ENCODE measurements at regions not wholly inside any gene's neighbourhood (a gene's known extent, or its start where the extent isn't known, plus 50 kb on each side); places are given as distances from the start of the nearest gene placed in this dataset.

DNA sequence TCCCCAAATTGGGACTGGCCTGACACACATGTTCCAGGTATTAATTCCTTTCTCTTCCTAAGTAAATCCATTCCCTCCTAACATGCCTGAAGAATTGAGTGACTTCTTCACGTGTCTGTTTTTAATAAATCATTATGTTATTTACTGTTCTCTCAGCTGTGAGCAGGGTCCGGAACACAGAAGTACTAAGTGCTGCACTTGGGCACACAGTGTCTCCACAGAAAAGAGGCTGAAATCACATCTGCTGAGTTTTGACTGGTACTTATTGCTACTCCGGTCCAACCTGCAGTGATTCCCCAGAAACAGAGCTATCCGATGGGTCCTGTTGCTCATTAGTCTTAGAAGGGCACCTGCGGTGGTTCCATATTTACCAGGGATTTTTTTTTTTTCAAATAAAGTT is 202.6 kb downstream of the RBM46 start:
- Histone ChIP-seq H3K36me3 (ENCODE audit: insufficient read depth, low read length) (no peaks in the 10 kb centered on the region), H3K27ac (ENCODE audit: low read length) (no peak overlapping the region), H3K4me3 (ENCODE audit: low read length) (no peak overlapping the region), H3K79me2 (replicated peaks; ENCODE audit: insufficient read depth, low read length) (no peaks in the 10 kb centered on the region), H2AFZ (ENCODE audit: low read depth, low read length) (no peak overlapping the region), H4K20me1 (ENCODE audit: insufficient read depth) (no peaks in the 10 kb centered on the region), H3F3A (ENCODE audit: insufficient read depth, low read length, poor library complexity, severe bottlenecking) (no peaks in the 10 kb centered on the region), H3K9ac (ENCODE audit: low read length) (no peak overlapping the region), H3K9me3 (ENCODE audit: low read length) (no peaks in the 10 kb centered on the region), H3K27me3 (ENCODE audit: insufficient read depth, low read depth, low read length) (no peaks in the 10 kb centered on the region), H3K9me2 (ENCODE audit: insufficient read depth, low read length) (no peaks in the 10 kb centered on the region), H3K4me2 (ENCODE audit: low read length) (no peak overlapping the region)
- TF ChIP-seq POLR2AphosphoS5 (IDR thresholded peaks at IDR 0.05) = no peak
- TF ChIP-seq EP300 (conservative IDR thresholded peaks at IDR 0.05; ENCODE audit: poor library complexity, severe bottlenecking) = no peak
- no peak for TF ChIP-seq EZH2 (IDR thresholded peaks at IDR 0.05; ENCODE audit: borderline replicate concordance, insufficient read depth, low read length, poor library complexity, severe bottlenecking)
- no peak for TF ChIP-seq RAD21 (conservative IDR thresholded peaks at IDR 0.05)
- TF ChIP-seq TAF1 (IDR thresholded peaks at IDR 0.05; ENCODE audit: low read depth) = no peak
- TF ChIP-seq, protein P1, sequence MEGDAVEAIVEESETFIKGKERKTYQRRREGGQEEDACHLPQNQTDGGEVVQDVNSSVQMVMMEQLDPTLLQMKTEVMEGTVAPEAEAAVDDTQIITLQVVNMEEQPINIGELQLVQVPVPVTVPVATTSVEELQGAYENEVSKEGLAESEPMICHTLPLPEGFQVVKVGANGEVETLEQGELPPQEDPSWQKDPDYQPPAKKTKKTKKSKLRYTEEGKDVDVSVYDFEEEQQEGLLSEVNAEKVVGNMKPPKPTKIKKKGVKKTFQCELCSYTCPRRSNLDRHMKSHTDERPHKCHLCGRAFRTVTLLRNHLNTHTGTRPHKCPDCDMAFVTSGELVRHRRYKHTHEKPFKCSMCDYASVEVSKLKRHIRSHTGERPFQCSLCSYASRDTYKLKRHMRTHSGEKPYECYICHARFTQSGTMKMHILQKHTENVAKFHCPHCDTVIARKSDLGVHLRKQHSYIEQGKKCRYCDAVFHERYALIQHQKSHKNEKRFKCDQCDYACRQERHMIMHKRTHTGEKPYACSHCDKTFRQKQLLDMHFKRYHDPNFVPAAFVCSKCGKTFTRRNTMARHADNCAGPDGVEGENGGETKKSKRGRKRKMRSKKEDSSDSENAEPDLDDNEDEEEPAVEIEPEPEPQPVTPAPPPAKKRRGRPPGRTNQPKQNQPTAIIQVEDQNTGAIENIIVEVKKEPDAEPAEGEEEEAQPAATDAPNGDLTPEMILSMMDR (IDR thresholded peaks at IDR 0.05; ENCODE audit: poor library complexity, severe bottlenecking) = no peak
- TF ChIP-seq SMC3 (conservative IDR thresholded peaks at IDR 0.05; ENCODE audit: poor library complexity) = no peak

DNA sequence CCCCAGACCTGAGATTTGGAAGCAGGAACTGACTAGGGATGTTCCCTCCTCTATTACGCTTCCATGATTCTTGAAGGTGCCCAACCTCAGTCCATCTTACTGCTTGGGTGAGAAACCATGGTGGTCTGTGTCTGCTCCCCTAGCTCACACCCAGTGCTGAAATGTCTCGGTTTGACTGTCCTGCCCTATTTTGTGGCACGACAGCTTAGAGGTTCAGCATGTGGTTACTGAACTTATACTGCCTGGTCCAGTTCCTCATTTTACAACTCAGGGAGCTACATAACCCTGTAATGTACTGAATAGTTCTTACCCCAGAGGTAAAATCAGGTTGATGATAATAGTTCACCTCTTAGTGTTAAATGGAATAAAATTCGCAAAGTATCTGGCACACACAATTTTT is 203.1 kb downstream of the RBM46 start:
- Histone ChIP-seq H4K20me1 (ENCODE audit: insufficient read depth) (no peaks in the 10 kb centered on the region), H3F3A (ENCODE audit: insufficient read depth, low read length, poor library complexity, severe bottlenecking) (no peaks in the 10 kb centered on the region), H2AFZ (ENCODE audit: low read depth, low read length) (no peak overlapping the region), H3K36me3 (ENCODE audit: insufficient read depth, low read length) (no peaks in the 10 kb centered on the region), H3K9me3 (ENCODE audit: low read length) (no peaks in the 10 kb centered on the region), H3K27me3 (ENCODE audit: insufficient read depth, low read depth, low read length) (no peaks in the 10 kb centered on the region), H3K4me3 (ENCODE audit: low read length) (no peak overlapping the region), H3K9me2 (ENCODE audit: insufficient read depth, low read length) (no peaks in the 10 kb centered on the region), H3K27ac (ENCODE audit: low read length) (no peak overlapping the region), H3K79me2 (replicated peaks; ENCODE audit: insufficient read depth, low read length) (no peaks in the 10 kb centered on the region), H3K9ac (ENCODE audit: low read length) (no peak overlapping the region), H3K4me2 (ENCODE audit: low read length) (no peak overlapping the region)
- TF ChIP-seq MXI1 (conservative IDR thresholded peaks at IDR 0.05; ENCODE audit: poor library complexity, severe bottlenecking) (no peak), TAF1 (IDR thresholded peaks at IDR 0.05; ENCODE audit: low read depth) (no peak), SMC3 (conservative IDR thresholded peaks at IDR 0.05; ENCODE audit: poor library complexity) (no peak), POLR2AphosphoS5 (IDR thresholded peaks at IDR 0.05) (no peak), EP300 (conservative IDR thresholded peaks at IDR 0.05; ENCODE audit: poor library complexity, severe bottlenecking) (no peak), RAD21 (conservative IDR thresholded peaks at IDR 0.05) (no peak), EZH2 (IDR thresholded peaks at IDR 0.05; ENCODE audit: borderline replicate concordance, insufficient read depth, low read length, poor library complexity, severe bottlenecking) (no peak)
- TF ChIP-seq, protein P2, sequence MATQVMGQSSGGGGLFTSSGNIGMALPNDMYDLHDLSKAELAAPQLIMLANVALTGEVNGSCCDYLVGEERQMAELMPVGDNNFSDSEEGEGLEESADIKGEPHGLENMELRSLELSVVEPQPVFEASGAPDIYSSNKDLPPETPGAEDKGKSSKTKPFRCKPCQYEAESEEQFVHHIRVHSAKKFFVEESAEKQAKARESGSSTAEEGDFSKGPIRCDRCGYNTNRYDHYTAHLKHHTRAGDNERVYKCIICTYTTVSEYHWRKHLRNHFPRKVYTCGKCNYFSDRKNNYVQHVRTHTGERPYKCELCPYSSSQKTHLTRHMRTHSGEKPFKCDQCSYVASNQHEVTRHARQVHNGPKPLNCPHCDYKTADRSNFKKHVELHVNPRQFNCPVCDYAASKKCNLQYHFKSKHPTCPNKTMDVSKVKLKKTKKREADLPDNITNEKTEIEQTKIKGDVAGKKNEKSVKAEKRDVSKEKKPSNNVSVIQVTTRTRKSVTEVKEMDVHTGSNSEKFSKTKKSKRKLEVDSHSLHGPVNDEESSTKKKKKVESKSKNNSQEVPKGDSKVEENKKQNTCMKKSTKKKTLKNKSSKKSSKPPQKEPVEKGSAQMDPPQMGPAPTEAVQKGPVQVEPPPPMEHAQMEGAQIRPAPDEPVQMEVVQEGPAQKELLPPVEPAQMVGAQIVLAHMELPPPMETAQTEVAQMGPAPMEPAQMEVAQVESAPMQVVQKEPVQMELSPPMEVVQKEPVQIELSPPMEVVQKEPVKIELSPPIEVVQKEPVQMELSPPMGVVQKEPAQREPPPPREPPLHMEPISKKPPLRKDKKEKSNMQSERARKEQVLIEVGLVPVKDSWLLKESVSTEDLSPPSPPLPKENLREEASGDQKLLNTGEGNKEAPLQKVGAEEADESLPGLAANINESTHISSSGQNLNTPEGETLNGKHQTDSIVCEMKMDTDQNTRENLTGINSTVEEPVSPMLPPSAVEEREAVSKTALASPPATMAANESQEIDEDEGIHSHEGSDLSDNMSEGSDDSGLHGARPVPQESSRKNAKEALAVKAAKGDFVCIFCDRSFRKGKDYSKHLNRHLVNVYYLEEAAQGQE (IDR thresholded peaks at IDR 0.05; ENCODE audit: borderline replicate concordance) = no peak
- TF ChIP-seq, protein P1 (IDR thresholded peaks at IDR 0.05; ENCODE audit: poor library complexity, severe bottlenecking) = no peak
